ENCODE measurements at regions not wholly inside any gene's neighbourhood (a gene's known extent, or its start where the extent isn't known, plus 50 kb on each side); places are given as distances from the start of the nearest gene placed in this dataset.
"Not testable (repeated sequence)": the region's sequence is repeated elsewhere in the genome, so short reads cannot be mapped to it uniquely, and the experiment has no call there.

DNA sequence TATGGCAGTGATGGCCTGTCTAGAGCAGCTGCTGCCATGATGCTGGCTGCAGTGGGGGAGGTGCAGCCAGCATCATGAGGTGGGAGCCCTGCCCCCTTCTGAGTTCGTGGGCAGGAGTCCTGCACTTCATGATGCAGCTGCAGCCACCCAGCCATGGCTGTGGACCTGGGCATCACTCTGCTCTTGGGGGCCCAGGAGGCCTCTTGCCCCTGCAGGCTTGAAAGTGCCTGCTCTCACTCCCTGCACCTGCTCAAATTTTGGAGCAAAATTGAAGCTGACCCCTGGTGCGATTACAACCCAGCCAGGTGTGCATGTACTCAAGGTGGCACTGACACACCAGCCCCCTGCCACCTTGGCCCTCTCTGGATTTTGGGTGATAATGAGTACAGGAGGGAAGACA lies 712.9 kb downstream of the NUP35 start:
- DNase-seq: no peak

DNA sequence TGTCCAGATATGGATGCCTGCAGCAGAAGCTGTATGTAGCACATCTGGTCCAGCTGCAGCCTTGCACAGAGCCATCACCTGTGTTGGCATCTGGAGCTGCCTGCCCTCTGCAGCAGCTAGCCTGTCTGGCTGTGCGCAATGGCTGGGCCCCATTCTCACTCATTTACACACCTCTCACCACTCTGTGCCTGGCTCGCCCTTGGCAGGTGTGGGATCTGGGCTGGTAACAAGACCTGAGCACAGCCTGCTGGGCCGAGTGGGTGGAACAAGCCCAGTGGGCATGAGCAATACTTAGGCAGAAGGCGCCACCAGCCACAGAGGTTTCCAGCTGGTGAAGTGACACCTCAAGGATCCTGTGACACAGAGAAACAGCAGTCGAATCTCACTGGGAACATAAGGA lies 714.1 kb downstream of the NUP35 start:
- DNase-seq: no peak

DNA sequence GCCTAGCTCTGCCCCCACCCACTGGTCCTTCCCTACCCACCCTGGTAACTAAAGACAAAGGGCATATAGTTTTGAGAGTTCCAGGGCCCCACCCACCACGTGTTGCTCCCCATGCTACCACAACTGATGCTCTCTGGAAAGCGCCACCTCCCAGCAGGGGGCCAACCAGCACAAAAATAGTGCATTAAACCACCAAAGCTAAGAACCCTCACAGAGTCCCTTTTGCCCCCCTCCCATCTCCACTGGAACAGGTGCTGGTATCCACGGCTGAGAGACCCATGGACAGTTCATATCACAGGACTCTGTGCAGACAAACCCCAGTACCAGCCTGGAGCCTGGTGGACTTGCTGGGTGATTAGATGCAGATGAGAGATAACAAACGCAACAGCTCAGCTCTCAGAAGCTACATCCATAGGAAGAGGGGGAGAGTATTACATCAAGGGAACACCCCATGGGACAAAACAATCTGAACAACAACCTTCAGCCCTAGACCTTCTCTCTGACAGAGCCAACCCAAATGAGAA lies 715.9 kb downstream of the NUP35 start:
- no peak for DNase-seq

DNA sequence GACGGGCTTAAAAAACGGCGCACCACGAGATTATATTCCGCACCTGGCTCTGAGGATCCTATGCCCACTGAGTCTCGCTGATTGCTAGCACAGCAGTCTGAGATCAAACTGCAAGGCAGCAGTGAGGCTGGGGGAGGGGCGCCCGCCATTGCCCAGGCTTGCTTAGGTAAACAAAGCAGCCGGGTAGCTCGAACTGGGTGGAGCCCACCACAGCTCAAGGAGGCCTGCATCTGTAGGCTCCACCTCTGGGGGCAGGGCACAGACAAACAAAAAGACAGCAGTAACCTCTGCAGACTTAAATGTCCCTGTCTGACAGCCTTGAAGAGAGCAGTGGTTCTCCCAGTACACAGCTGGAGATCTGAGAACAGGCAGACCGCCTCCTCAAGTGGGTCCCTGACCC lies 725.6 kb downstream of the NUP35 start:
- DNase-seq: not testable (repeated sequence)

DNA sequence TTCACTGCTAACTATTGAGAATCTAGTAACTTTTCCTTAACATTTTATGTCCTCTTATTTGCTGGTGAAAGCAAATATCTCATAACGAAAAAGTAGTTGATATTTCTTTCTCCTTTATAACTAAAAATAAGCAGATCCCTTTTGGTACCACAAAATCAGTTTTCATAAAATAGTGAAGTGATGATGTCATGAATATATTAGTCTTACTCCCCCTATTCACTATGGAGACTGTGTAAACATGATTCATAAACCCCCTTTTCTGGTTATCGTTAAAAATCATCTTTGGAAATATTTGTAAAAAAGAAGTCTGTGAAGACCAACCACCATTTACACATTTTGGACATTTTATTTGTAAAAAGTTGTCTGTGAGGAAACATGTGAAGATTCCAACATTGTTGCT lies 734.9 kb downstream of the NUP35 start:
- no peak for DNase-seq

DNA sequence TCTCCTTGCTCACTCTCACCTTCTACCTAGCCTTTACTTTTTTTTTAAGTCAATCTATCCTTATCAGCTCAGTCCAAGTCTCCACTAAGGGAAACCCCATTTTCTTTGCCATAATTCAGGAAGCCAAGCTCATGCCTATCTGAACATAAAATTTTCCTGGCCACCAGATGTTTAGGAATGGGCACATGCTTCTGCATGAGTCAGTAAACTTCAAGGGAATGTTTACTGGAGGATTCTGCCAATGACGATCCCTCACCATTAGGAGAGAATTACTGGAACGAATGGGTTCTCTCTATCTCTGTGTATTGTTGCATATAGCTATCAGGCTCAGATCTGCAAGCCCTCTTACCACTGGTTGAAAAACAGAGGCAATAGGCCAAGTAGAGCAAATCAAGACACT lies 731.7 kb upstream of the ZNF804A start:
- no peak for DNase-seq

DNA sequence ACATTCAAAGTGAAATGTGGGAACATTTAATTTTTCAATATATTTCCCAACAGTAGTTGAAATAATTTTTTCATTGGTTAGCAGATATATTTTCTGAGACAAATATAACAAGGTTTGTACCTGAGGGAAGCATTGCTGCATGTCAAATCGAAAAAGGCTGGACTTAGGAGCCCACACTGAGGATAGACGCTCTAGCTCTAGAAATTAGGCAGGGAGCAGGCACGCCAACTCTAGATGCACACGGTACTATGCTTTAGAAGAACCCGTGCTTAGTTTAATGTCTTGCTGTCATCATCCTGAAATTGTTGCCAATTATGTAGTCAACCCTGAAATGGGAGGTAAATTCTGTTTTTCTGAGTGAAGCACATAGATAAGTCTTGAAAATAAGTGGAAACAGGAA lies 731.1 kb upstream of the ZNF804A start:
- DNase-seq: no peak

DNA sequence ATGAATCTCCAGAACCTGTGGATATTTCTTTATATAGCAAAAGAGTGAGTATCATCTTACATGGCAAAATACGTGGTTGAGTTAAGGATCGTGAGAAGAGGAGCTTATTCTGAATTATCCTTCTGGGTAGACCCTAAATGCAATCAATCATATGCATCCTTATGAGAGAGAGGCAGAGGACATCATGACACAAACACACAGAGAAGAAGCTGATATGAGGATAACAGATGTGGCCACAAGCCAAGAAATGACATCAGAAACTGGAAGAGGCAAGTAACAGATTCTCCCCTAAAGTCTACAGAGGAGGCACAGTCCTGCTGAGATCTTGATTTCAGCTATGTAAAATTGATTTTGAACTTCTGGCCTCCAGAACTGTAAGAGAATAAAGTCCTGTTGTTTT lies 730.2 kb upstream of the ZNF804A start:
- DNase-seq: no peak

DNA sequence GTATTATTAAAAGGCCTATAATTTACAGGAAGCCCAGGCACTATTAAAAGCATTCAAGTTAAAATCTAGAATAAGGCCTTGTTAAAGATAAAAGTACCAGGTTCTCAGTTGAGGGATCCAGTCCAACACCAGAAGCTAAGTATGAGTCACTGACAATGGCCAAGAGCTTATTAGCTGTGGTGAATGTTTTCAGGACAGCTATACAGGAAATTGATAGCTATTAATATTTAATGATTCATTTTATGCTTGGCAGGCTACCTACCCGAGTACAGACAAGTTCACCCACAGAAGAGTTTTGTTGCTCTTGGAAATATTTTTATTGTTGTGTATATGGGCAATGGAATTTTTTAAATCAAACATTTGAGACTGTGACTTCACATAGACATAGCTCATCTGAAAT lies 729.6 kb upstream of the ZNF804A start:
- no peak for DNase-seq

DNA sequence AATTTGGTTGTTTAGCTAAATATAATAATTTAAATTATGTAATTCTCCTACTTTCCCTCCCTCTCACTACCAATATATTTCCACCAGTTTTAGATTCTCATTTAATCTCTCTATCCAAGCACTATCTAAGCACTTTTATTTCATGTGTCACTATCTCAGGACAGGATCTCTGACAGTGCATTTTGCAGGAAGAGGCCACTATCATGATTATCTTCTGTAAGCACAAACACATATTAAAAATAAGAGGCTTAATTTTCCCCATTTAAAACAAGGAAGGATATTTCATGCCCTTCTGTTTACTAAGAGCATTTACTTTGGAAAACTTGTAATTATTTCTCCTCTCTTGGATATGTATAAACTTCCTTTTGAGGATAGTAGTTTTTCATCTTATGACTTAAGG lies 726.2 kb upstream of the ZNF804A start:
- DNase-seq: no peak

DNA sequence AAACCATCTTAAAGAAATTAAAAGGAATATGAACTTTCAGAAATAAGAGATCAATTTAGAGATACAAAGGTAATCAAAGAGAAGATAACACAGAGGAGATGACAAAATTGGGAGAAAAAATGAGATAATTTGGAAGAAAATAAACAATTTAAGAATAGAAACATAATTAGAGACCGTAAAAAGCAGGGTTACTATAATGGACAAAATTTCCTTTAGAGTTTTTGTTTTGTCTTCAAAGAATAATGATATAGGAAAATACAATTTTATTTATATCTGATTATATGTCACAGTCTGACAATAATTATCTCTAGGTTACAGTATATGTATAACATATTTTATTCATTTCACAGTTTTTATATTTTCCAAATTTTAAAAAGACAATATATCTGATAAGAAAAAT lies 716.4 kb upstream of the ZNF804A start:
- DNase-seq: no peak

DNA sequence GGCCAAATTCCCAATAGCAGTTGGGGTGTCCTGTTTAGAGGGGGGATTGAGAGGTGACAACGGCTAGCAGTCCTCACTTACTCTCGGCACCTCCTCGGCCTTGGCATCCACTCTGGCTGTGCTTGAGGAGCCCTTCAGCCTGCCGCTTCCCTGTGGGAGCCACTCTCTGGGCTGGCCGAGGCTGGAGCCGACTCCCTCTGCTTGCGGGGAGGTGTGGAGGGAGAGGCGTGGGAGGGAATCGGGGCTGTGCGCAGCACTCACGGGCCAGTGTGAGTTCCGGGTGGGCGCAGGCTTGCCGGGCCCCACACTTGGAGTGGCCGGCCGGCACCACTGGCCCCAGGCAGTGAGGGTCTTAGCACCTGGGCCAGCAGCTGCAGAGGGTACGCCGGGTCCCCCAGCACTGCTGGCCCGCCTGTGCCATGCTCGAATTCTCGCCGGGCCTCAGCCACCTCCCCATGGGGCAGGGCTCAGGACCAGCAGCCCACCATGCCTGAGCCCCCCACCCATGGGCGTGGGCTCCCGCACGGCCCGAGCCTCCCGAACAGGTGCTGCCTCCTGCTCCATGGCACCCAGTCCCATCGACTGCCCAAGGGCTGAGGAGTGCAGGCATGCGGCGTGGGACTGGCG lies 705.9 kb upstream of the ZNF804A start:
- no peak for DNase-seq

DNA sequence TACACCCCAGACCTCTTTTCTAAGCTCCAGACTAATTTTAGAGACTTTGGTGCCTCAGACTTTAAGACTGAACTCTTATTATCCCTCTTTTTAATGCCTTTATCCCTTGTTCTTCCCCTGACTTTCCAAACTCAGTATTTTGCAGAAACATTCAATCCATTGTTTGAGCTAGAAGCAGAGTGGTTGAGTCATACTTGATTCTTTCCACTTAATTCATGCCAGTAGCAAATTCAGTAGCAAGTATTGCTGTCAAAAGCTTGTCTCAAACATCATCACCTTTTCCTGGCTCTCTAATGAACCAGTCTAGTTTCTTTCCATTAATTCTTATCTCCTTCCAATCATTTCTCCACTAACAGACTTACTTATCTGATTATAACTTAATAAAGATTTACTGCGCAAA lies 699.7 kb upstream of the ZNF804A start:
- no peak for DNase-seq

DNA sequence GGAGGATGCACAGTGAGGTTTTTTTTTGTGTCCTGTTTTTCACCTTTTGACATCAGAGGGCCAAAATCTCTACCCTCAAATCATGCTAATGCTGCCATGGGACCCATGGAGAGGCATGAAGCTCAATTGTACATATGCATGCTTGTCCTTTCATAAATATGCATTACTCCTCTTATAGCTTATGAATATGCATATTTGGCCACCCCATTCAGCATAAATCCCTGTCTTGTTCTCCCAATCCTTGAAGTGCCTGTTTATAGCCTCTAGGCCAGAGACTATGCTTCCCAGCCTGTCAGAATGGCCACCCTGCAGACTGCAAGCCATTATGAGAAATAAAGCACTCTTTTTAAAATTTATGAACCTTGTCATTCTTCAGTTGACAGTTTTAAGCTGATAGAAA lies 696.4 kb upstream of the ZNF804A start:
- no peak for DNase-seq

DNA sequence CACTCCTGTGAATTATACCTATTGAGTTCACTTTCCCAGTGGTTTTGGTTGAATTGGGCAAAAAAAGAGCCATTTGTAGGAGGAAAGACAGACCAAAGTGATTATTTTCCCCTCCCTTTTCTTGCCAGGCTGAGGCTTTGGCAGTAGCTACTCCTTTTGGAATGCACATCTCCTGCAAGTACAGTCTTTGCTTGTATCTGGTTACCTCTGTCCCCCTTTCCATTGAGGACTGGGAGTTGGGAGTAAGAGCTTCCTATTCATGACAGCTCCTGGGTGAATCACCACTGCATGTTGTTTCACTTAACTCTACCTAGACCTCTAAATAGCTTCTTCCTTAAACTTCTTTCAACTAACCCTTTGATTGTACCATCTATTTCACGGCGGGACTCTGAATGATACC lies 695.3 kb upstream of the ZNF804A start:
- no peak for DNase-seq

DNA sequence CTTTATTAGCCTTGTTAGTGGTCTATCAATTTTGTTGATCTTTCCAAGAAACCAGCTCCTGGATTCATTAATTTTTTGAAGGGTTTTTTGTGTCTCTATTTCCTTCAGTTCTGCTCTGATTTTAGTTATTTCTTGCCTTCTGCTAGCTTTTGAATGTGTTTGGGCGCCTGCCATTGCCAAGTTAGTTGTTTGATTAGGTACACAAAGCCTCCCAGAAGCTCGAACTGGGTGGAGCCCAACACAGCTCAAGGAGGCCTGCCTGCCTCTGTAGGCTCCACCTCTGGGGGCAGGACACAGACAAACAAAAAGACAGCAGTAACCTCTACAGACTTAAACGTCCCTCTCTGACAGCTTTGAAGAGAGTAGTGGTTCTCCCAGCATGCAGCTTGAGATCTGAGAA lies 682.3 kb upstream of the ZNF804A start:
- not testable (repeated sequence) for DNase-seq

DNA sequence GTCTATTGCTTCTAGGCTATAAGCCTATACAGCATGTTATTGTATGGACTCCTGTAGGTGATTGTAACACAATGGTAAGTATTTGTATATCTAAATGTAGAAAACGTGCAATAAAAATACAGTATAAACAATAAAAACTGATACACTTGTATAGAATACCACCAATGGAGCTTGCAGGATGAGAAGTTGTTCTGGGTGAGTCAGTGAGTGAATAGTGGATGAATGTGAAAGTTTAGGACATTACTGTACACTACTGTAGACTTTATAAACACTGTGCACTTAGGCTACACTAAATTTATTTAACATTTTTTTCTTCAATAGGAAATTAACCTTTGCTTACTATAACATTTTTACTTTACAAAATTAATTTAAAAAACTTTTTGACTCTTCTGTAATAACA lies 679.2 kb upstream of the ZNF804A start:
- no peak for DNase-seq

DNA sequence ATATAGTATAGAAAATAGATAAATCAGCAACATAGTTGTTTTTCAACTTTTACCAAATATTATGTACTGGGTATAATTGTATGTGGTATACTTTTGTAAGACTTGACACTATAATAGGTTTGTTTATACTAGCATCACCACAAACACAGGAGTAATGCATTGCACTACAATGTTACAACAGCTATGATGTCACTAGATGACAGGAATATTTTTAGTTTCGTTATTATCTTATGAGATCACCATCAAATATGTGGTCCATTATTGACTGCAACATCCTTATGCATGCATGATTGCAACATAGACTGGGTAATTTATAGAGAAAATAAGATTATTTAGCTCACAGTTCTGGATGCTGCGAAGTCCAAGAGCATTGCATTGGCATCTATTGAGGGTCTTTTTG lies 678.4 kb upstream of the ZNF804A start:
- no peak for DNase-seq

DNA sequence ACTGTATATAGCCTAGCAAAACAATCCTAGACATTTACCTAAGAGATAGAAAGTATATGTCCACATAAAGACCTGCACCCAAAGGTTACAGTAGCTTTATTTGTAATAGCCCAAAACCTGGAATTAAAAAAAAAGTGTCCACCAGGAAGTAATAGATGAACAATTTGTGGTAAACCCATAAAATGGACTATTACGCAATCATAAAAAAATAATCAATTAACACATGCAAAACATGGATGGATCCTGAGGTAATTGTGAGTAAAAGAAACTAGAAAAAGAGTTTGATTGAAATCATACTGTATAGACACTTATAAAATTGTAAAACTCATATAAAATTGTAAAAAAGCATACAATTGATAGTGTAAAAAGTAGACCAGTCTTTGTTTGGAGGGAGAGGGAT lies 673.0 kb upstream of the ZNF804A start:
- no peak for DNase-seq

DNA sequence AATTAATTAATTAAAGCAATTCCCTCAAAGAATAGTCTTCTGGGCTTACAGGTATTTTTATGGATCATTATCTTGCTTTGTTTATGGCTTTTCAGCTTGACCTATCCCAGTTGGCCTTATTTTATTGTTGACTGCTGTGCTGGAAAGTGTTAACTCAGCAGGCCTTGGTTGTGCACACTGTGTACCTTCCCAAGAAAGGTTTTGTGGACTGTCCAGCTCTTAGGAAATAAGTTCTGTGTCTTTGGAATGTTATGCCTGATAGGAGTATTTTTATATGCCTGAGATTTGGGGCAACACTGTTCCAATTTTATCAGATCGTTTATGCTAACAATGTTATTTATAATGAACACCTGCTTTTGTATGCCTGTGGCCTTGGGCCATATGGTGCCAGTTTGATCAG lies 671.9 kb upstream of the ZNF804A start:
- DNase-seq: no peak

DNA sequence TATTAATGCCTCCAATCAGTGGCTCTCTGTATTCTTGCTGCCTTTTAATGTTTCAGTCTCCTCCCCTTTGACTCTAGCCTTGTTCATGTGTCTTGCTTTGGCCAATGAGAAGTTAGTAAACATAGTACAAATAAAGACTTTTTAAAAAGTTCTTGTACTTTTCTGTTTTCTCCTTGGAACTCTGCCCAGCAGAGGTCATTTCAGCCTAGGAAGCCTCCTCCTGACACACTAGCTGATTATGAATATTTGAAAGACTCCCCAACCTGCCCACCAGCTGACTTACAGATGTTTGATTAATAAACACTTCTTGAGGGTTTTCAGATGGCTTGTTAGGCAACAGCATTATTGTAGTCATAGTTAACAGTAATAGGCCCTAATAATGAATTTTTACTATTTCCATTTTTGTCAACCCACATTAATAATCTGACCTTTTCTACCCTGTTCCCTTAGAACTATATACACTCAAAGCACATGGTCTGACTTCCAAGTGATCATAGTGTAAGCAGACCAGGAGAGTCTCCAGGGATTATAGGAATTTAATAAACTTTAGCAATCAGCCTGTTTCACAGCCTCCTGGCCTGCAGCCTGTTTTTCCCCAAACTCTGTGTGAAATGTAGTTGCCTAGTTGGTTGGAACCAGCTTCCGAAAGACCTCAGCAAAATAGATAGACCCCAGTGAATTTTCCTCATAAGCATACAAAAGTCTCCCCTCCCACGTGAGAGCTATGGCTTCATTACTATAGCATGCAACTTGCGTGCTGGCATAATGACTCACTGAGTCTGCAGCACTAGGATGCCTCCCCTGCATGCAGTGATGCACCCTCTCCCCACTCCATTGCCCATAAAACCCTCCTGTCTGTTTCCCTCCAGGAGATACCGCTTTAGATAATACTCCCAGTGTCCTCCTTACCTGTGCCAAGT lies 670.7 kb upstream of the ZNF804A start:
- no peak for DNase-seq

DNA sequence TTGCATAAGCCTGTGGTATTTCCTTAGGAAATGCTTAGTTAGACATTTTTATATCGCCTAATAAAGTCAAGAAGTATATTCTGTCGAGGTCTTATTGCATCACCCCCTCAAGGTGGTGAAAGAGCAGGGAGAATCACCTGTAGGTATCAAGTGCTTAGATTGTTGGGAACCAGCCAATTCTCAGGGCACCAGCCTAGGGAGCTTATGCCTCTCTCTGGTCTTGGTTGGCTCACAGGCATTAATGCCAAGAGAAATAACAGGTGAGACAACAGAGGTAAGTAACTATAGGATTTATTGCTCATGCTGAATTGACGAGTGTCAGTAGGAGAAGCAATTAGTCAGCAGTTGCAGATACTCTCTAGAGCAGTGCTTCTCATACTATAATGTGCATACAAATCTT lies 663.3 kb upstream of the ZNF804A start:
- no peak for DNase-seq

DNA sequence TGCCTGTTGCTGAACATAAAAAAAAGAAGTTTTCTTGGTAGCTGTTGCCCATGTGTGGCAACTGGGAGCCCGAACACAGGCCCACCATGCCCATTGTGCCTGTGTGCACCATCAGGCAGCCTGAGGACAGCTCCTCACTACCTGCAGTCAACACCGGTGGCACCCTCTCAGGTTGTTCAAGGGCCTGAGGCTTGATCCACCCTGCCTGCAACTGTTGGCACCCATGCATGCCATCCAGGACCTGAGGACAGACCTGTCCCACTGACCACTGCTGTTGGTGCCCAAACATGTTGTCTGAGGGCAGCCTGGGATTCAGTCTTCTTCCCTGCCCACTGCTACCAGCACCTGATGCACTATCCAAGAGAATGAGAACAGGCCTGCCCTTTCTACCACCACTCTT lies 661.1 kb upstream of the ZNF804A start:
- no peak for DNase-seq

DNA sequence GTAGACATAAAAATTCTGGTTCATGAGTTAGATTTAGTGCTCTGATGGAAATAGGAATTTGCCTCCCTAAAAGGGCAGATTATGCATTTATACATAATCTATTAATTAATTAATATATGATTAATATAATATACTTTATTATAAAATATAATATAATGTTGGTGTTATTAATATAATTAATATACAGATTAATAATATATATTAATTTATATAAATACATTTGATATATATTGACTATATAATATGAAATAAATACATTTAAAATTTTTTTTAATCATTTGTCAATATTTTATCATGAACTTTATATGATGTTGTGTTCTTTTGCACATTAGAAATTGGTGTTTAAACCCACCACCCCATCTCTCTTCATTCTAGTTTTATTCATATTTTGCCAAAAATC lies 652.1 kb upstream of the ZNF804A start:
- DNase-seq: no peak

DNA sequence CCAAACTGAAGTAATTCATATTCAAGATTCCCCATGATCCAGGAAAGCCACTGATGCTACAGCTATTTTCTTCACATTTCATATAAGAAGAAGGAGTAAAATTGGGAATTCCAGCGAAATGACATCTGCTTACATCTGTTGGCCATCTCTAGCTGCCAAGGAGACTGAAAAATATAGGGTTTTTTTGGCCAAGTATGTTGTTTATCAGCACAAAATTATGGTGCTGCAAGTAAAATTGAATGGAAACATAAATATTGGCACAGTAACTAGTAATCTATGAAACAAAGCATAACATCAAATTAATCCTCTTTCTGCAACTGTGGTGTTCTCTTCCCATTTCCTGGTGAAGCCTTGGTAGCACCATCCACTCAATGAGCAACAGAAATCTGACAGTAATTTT lies 649.5 kb upstream of the ZNF804A start:
- DNase-seq: no peak
